HG02970 (cell line): ENCODE measurements at regions not wholly inside any gene's neighbourhood (a gene's known extent, or its start where the extent isn't known, plus 50 kb on each side); places are given as distances from the start of the nearest gene placed in this dataset.
A peak's percentile ranks its signal among the peaks of the same experiment; 100 is the strongest.
"Not testable (repeated sequence)": the region's sequence is repeated elsewhere in the genome, so short reads cannot be mapped to it uniquely, and the experiment has no call there.

ENCODE experiments used
- ATAC-seq: cut with Tn5 transposase; IDR thresholded peaks from one replicate; pipeline ENCODE4 v1.9.1; 2021; ENCODE audit warnings: mild to moderate bottlenecking, moderate library complexity, moderate number of reproducible peaks; ENCODE audit not compliant: unreplicated experiment, low FRiP score

GRCh38 chr10:47646686-47647273, 116.6 kb downstream of the SYT15B start:
- ATAC-seq = not testable (repeated sequence)

- ATAC-seq = not testable (repeated sequence)
Observed at GRCh38 chr10:47626975-47627374, 103.5 kb upstream of the AGAP9 start.

- not testable (repeated sequence) for ATAC-seq
Observed at GRCh38 chr10:47622719-47623118, 99.3 kb upstream of the AGAP9 start.

GRCh38 chr10:47619300-47620012, 96.0 kb upstream of the AGAP9 start:
- not testable (repeated sequence) for ATAC-seq

GRCh38 chr10:47609311-47609710, 85.9 kb upstream of the AGAP9 start:
- not testable (repeated sequence) for ATAC-seq

- ATAC-seq = not testable (repeated sequence)
Observed at GRCh38 chr10:47605791-47606773, 82.6 kb upstream of the AGAP9 start.

GRCh38 chr10:47600604-47601003, 77.2 kb upstream of the AGAP9 start:
- not testable (repeated sequence) for ATAC-seq

- not testable (repeated sequence) for ATAC-seq
Observed at GRCh38 chr10:47600127-47600526, 76.7 kb upstream of the AGAP9 start.

- not testable (repeated sequence) for ATAC-seq
Observed at GRCh38 chr10:47599657-47600056, 76.2 kb upstream of the AGAP9 start.

GRCh38 chr10:47593805-47594204, 70.4 kb upstream of the AGAP9 start:
- ATAC-seq = not testable (repeated sequence)

- not testable (repeated sequence) for ATAC-seq
Observed at GRCh38 chr10:47593129-47593528, 69.7 kb upstream of the AGAP9 start.

- ATAC-seq = not testable (repeated sequence)
Observed at GRCh38 chr10:47590956-47591355, 67.5 kb upstream of the AGAP9 start.

GRCh38 chr10:47590534-47590933, 67.1 kb upstream of the AGAP9 start:
- not testable (repeated sequence) for ATAC-seq

- not testable (repeated sequence) for ATAC-seq
Observed at GRCh38 chr10:47582051-47582450, 58.6 kb upstream of the AGAP9 start.

- ATAC-seq = not testable (repeated sequence)
Observed at GRCh38 chr10:47580063-47580462, 56.6 kb upstream of the AGAP9 start.

GRCh38 chr10:47578547-47578946, 55.1 kb upstream of the AGAP9 start:
- peak; percentile 88 for ATAC-seq
